ENCODE measurements at regions not wholly inside any gene's neighbourhood (a gene's known extent, or its start where the extent isn't known, plus 50 kb on each side); places are given as distances from the start of the nearest gene placed in this dataset.

DNA sequence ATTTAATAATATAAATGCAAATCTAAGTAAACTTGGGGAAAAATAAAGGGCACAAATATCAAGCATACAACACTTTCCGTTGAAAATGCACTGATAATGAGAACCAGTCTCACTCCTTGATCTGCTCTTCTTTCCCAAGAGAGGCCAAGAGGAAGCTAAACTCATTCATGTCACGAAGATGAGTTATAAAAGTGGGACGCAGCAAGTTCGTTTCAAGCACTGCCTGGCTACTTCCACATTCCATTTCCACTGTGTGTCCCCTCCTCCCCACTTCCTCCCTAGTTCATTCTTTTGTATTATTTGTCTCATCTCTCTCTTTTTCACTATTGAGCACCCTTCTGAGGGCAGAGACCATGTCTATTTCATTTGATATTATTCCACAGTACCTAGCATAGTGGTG lies 158.1 kb downstream of the SLC24A2 start:
- TF ChIP-seq ZBTB11 (CRISPR knock-in tag; IDR thresholded peaks at IDR 0.05) (no peak), ZBED1 (IDR thresholded peaks at IDR 0.05; ENCODE audit: borderline replicate concordance) (no peak), REST (IDR thresholded peaks at IDR 0.05; ENCODE audit: low read depth, low read length) (no peak), BRCA1 (IDR thresholded peaks at IDR 0.05; ENCODE audit: low read depth, low read length) (no peak)
